ENCODE measurements at regions not wholly inside any gene's neighbourhood (a gene's known extent, or its start where the extent isn't known, plus 50 kb on each side); places are given as distances from the start of the nearest gene placed in this dataset.

DNA sequence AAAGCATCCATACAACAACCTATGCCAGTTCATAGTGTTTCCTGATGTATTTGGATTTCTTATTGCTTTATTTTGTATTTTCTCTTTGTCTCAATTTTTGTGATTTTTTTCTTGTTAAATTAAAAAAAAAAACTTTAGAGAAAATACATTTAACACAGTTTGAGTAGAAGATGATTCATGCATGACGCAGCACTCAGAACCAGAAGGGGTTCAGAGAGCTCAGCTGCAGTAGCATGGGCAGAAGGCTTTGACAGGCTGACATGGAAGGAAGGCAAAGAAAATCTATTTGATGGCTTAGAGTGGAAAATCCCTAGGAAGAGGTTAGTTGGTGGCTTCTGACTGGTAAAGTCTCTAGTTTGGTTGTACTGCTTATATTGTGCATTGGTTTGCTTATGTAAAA lies 207.2 kb upstream of the STXBP5 start:
- no peaks in the 10 kb centered on the region for H3K4me1 ChIP-seq (ENCODE audit: low read depth)
- no peak overlapping the region for H3K4me3 ChIP-seq
- no peaks in the 10 kb centered on the region for H3K36me3 ChIP-seq (ENCODE audit: low read depth)
- DNase-seq: no peak
- TF ChIP-seq, protein P1, sequence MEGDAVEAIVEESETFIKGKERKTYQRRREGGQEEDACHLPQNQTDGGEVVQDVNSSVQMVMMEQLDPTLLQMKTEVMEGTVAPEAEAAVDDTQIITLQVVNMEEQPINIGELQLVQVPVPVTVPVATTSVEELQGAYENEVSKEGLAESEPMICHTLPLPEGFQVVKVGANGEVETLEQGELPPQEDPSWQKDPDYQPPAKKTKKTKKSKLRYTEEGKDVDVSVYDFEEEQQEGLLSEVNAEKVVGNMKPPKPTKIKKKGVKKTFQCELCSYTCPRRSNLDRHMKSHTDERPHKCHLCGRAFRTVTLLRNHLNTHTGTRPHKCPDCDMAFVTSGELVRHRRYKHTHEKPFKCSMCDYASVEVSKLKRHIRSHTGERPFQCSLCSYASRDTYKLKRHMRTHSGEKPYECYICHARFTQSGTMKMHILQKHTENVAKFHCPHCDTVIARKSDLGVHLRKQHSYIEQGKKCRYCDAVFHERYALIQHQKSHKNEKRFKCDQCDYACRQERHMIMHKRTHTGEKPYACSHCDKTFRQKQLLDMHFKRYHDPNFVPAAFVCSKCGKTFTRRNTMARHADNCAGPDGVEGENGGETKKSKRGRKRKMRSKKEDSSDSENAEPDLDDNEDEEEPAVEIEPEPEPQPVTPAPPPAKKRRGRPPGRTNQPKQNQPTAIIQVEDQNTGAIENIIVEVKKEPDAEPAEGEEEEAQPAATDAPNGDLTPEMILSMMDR (IDR thresholded peaks at IDR 0.05): no peak
- H3K9me3 ChIP-seq: no peaks in the 10 kb centered on the region
- intact Hi-C loops (cut with DNase I, micrococcal nuclease): no loop called here
- ATAC-seq: no peak

DNA sequence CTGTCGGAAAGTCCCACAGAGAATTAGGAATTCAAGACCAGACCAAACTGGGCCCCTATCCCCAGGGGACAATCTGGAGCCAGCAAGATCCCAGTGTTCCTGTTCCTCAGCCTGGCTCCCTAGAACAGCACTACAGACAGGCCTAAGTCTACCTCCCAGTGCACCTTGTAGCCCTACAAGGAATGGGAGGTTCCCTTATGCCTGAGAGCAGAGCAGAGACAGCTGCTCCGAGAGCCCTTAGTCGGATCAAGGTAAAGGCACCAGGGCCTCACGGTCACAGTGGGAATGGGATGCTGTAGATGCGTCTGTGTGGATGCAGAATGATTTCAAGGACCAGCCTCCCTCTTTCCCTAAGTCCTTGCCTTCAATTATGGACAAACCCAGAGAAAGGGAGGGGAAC lies 204.5 kb upstream of the STXBP5 start:
- TF ChIP-seq, protein P1 (IDR thresholded peaks at IDR 0.05): no peak
- Histone ChIP-seq H3K4me3 (no peak overlapping the region), H3K4me1 (ENCODE audit: low read depth) (no peaks in the 10 kb centered on the region), H3K9me3 (no peaks in the 10 kb centered on the region), H3K36me3 (ENCODE audit: low read depth) (no peaks in the 10 kb centered on the region)
- ATAC-seq: no peak
- DNase-seq: no peak
- intact Hi-C loops (cut with DNase I, micrococcal nuclease): no loop called here

DNA sequence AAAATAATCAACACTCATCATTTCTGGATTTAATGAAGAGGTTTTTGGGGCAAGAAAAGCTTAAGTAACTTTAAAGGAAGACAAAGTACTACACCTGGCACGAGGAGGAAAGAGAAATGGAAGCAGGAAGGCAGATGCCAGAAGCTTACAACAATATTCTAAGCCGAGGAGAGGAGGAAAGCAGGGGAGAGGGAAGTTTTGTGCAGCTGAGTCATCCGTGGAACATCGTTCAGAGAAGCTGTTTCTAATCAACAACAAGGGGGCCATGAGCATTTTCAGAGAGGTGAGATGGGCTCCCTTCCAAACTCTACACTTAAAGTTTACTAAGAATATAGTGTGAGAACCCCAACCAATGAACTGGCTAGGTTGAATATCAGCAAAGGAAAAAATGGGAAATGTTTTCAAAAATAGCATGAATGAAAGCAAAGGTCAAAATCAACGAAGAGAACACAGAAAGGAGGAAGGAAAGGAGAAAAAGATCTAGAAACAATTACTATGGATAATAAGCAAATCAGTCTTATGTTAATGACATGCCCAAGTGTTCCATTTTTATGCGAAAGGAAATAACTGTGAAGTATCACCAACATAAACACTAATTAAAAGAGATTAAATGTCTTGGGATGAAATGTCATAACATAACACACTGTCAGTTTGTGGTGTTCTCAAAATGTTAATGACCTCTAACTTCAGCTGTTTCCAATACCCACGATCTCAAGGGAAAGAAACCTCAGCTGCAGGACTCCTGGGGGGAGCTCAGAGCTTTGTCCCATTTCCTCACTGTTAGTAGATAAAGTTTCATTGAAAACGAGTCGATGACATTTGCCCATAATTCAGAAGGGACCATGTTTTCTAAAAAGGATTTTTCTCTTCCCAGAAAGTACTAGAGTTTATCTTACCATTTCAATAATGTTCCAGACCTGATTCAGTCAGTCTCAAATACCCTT lies 203.4 kb upstream of the STXBP5 start:
- no peak for ATAC-seq
- H3K4me1 ChIP-seq (ENCODE audit: low read depth): no peaks in the 10 kb centered on the region
- no peaks in the 10 kb centered on the region for H3K9me3 ChIP-seq
- no peak overlapping the region for H3K4me3 ChIP-seq
- TF ChIP-seq, protein P1 (IDR thresholded peaks at IDR 0.05): no peak
- no peaks in the 10 kb centered on the region for H3K36me3 ChIP-seq (ENCODE audit: low read depth)
- no peak for DNase-seq
- intact Hi-C loops (cut with DNase I, micrococcal nuclease): no loop called here

DNA sequence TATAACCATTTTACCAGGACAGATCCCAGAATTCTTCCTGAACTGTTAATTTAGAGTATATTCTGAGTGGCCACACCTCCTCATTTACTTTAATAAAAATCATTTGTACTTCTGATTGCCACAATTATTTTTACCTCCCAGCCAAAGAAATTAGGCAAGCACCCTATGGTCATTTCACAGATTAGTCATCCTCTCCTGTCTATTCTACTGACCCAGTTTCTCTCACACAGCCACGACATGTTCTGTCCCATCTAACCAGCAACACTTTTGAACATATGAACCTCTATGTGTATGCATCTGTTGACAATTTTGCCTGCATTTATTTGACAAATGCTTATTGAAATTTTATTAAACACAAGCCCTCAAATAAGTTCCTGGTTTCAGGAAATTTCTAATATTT lies 202.6 kb upstream of the STXBP5 start:
- Histone ChIP-seq H3K36me3 (ENCODE audit: low read depth) (no peaks in the 10 kb centered on the region), H3K4me3 (no peak overlapping the region), H3K9me3 (no peaks in the 10 kb centered on the region), H3K4me1 (ENCODE audit: low read depth) (no peaks in the 10 kb centered on the region)
- no peak for DNase-seq
- intact Hi-C loops (cut with DNase I, micrococcal nuclease): no loop called here
- TF ChIP-seq, protein P1 (IDR thresholded peaks at IDR 0.05): no peak
- no peak for ATAC-seq

DNA sequence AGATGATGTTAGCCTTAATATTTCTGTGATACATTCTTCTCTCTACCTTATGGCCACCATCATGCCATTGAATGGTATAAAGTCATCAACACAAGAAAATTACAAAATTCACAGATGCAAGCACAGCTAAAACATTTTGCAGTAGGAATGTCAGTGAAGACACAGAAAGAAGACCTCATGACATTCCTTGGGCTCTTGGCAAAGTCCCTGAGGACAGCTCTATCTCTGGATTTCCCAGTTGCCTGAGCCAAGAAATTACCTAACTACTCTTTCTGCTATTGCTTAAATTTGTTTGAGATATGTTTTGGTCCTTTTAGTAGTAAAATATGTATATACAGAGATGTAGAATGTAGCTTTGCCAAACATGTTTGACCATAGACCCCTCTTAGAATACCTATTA lies 201.0 kb upstream of the STXBP5 start:
- TF ChIP-seq, protein P1 (IDR thresholded peaks at IDR 0.05): no peak
- Histone ChIP-seq H3K36me3 (ENCODE audit: low read depth) (no peaks in the 10 kb centered on the region), H3K4me1 (ENCODE audit: low read depth) (no peaks in the 10 kb centered on the region), H3K4me3 (no peak overlapping the region), H3K9me3 (no peaks in the 10 kb centered on the region)
- intact Hi-C loops (cut with DNase I, micrococcal nuclease): no loop called here
- ATAC-seq (no peak), DNase-seq (no peak)
